ENCODE measurements at regions not wholly inside any gene's neighbourhood (a gene's known extent, or its start where the extent isn't known, plus 50 kb on each side); places are given as distances from the start of the nearest gene placed in this dataset.

DNA sequence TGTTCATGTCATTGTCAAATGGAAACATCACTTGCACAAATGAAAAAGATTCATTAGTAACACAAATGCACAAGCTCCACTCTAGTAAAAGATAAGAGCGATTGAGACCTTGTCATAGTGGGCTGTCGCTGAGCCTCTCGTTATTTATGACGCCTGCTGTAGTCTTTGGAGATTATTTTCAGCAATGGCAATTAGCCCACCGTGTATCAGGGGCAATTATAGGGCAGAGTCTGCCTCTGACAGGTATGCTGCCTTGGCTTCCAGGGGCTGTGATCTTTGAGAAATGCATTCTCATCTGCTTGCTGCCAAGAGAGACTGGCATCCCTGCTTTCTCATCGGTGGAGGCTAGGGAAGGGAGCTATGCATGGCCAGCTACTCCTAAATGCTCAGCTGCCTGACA lies 426.8 kb upstream of the CLINT1 start:
- H3K9me3 ChIP-seq (ENCODE audit: control insufficient read depth in 1 of 2, insufficient read depth in 1 of 2, low read length in 2 of 2): no peaks in the 10 kb centered on the region
- H3K27me3 Mint-ChIP-seq: no peaks in the 10 kb centered on the region
- ChIA-PET POLR2A (no interaction called here), CTCF (interaction anchor here (0.6 kb wide), 1 partner anchor 39 kb away, joined by 4 read pairs; no protein-coding TSS in a partner anchor)
- intact Hi-C loops (cut with DNase I, micrococcal nuclease): no loop called here
- H3K27ac Mint-ChIP-seq: no peak overlapping the region
- no peak overlapping the region for H3K4me3 ChIP-seq (ENCODE audit: low read length)
- no peaks in the 10 kb centered on the region for H3K27me3 ChIP-seq (ENCODE audit: control insufficient read depth in 1 of 2, insufficient read depth in 2 of 2, low read length in 2 of 2)
- H3K4me1 ChIP-seq (ENCODE audit: insufficient read depth, low read length): no peaks in the 10 kb centered on the region
- H3K9me3 Mint-ChIP-seq: no peaks in the 10 kb centered on the region
- H3K27ac ChIP-seq (ENCODE audit: low read depth in 1 of 2, low read length in 2 of 2): no peak overlapping the region
- TF ChIP-seq CTCF (IDR thresholded peaks at IDR 0.05): no peak
- no peak for DNase-seq
- H3K4me3 Mint-ChIP-seq: no peak overlapping the region
- H3K36me3 Mint-ChIP-seq (ENCODE audit: low read depth): no peaks in the 10 kb centered on the region
- no peaks in the 10 kb centered on the region for H3K36me3 ChIP-seq (ENCODE audit: insufficient read depth, low read length)
- H3K4me1 Mint-ChIP-seq (ENCODE audit: low read depth): no peaks in the 10 kb centered on the region
- no peak for ATAC-seq (ENCODE audit: poor library complexity)

- Mint-ChIP-seq H3K27ac (no peak overlapping the region), H3K4me1 (ENCODE audit: low read depth) (no peaks in the 10 kb centered on the region), H3K9me3 (no peaks in the 10 kb centered on the region), H3K27me3 (no peaks in the 10 kb centered on the region), H3K36me3 (ENCODE audit: low read depth) (no peaks in the 10 kb centered on the region), H3K4me3 (no peak overlapping the region)
- POLR2A ChIA-PET: no interaction called here
- no peaks in the 10 kb centered on the region for H3K9me3 ChIP-seq (ENCODE audit: control insufficient read depth in 1 of 2, insufficient read depth in 1 of 2, low read length in 2 of 2)
- no peaks in the 10 kb centered on the region for H3K36me3 ChIP-seq (ENCODE audit: insufficient read depth, low read length)
- H3K4me3 ChIP-seq (ENCODE audit: low read length): no peak overlapping the region
- H3K4me1 ChIP-seq (ENCODE audit: insufficient read depth, low read length): no peaks in the 10 kb centered on the region
- no peak overlapping the region for H3K27ac ChIP-seq (ENCODE audit: low read depth in 1 of 2, low read length in 2 of 2)
- DNase-seq (no peak), ATAC-seq (ENCODE audit: poor library complexity) (no peak)
- no peaks in the 10 kb centered on the region for H3K27me3 ChIP-seq (ENCODE audit: control insufficient read depth in 1 of 2, insufficient read depth in 2 of 2, low read length in 2 of 2)
- TF ChIP-seq CTCF (IDR thresholded peaks at IDR 0.05): no peak
- CTCF ChIA-PET: no interaction called here
- intact Hi-C loops (cut with DNase I, micrococcal nuclease): no loop called here
These were observed 425.3 kb upstream of the CLINT1 start for GRCh38 chr5:158284242-158284641.

DNA sequence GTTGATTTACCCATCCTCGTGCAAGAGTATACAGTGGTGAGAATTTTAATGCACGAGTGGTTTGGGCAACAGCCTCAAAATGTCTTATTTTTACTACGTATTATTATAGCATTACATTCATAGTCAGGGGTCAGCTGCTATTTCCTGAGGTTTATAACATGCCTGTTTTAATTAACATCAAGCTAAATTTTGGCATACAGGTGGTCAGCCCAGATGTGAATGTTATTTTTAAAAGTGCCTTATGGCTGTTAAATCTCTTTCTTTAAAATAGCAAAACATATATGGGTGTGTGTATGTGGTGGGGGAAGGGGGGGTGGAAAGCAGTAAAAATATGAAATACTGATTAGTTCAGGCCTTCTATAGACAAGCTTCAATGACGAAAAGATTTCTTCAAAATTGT lies 424.5 kb upstream of the CLINT1 start:
- no peak for TF ChIP-seq CTCF (IDR thresholded peaks at IDR 0.05)
- ChIA-PET CTCF (no interaction called here), POLR2A (no interaction called here)
- H3K4me1 Mint-ChIP-seq (ENCODE audit: low read depth): no peaks in the 10 kb centered on the region
- Histone ChIP-seq H3K9me3 (ENCODE audit: control insufficient read depth in 1 of 2, insufficient read depth in 1 of 2, low read length in 2 of 2) (no peaks in the 10 kb centered on the region), H3K27ac (ENCODE audit: low read depth in 1 of 2, low read length in 2 of 2) (no peak overlapping the region), H3K36me3 (ENCODE audit: insufficient read depth, low read length) (no peaks in the 10 kb centered on the region), H3K4me1 (ENCODE audit: insufficient read depth, low read length) (no peaks in the 10 kb centered on the region), H3K4me3 (ENCODE audit: low read length) (no peak overlapping the region), H3K27me3 (ENCODE audit: control insufficient read depth in 1 of 2, insufficient read depth in 2 of 2, low read length in 2 of 2) (no peaks in the 10 kb centered on the region)
- H3K27ac Mint-ChIP-seq: no peak overlapping the region
- DNase-seq: no peak
- no peaks in the 10 kb centered on the region for H3K27me3 Mint-ChIP-seq
- intact Hi-C loops (cut with DNase I, micrococcal nuclease): no loop called here
- H3K36me3 Mint-ChIP-seq (ENCODE audit: low read depth): no peaks in the 10 kb centered on the region
- H3K4me3 Mint-ChIP-seq: no peak overlapping the region
- ATAC-seq (ENCODE audit: poor library complexity): no peak
- H3K9me3 Mint-ChIP-seq: no peaks in the 10 kb centered on the region

All from CD4-positive, alpha-beta T cell (primary cell).